GM12878 (cell line): ENCODE measurements at regions not wholly inside any gene's neighbourhood (a gene's known extent, or its start where the extent isn't known, plus 50 kb on each side); places are given as distances from the start of the nearest gene placed in this dataset.

Source experiments
- ATAC-seq: fragments of 200-7000 bp; cut with Tn5 transposase; 3 replicates; pipeline ENCODE4 v1.9.1; 2020; ENCODE audit warnings: mild to moderate bottlenecking, moderate library complexity
- BruUV-seq: library from RNA; stranded (reverse); fragments of 400-500 nt; replicated peaks from 2 replicates; lab custom pipeline; 2021; lab: Mats Ljungman, UMichigan
- CTCF ChIA-PET: fragments of 300-600 bp; sonication (Branson Sonifier 250); formaldehyde crosslinking; extraction: SDS; loops from one replicate; lab custom pipeline; 2021; ENCODE audit warnings: inconsistent platforms; lab: Yijun Ruan, JAX
- POLR2A ChIA-PET: fragments of 350-600 bp; formaldehyde crosslinking; extraction: SDS; loops from one replicate; lab custom pipeline; 2021; ENCODE audit warnings: inconsistent platforms; lab: Charles Lee
- RAD21 ChIA-PET: fragments of 300-600 bp; sonication (Branson Sonifier 250); formaldehyde crosslinking; loops from one replicate; lab custom pipeline; 2023; ENCODE audit warnings: antibody characterized with exemption; ENCODE audit not compliant: unreplicated experiment; lab: Charles Lee
- SMC1A ChIA-PET: fragments of 300-600 bp; sonication (Branson Sonifier 250); formaldehyde crosslinking; loops from one replicate; lab custom pipeline; 2023; ENCODE audit not compliant: unreplicated experiment, uncharacterized antibody; lab: Charles Lee
- DNase-seq: peaks from one replicate; pipeline ENCODE4 v3.0.0-alpha.2; 2011; ENCODE audit warnings: low read depth, low spot score
- FAIRE-seq: peaks from 3 replicates; lab custom pipeline; 2011; peaks lifted over from hg19 to GRCh38; lab: Jason Lieb, UNC
- H2AFZ ChIP-seq: 2 replicates; pipeline ENCODE4 v1.6.0; 2011; ENCODE audit warnings: low read depth, low read length, control low read depth; ENCODE audit not compliant: control insufficient read depth
- H3K27ac ChIP-seq: 2 replicates; pipeline ENCODE4 v1.5.1; 2011; ENCODE audit warnings: control low read depth; ENCODE audit not compliant: control insufficient read depth, insufficient read depth
- H3K27me3 ChIP-seq, 2 experiments: replicated peaks in 1 of 2; 2 replicates each; pipeline versions ENCODE4 v1.6.0 to v1.6.1; 2011; ENCODE audit warnings: low read length in 1 of 2; ENCODE audit not compliant: control insufficient read depth in 2 of 2, insufficient read depth in 2 of 2
- H3K36me3 ChIP-seq, 2 experiments: 2 replicates each; pipeline ENCODE4 v1.5.1; 2011; ENCODE audit warnings: low read length in 1 of 2; ENCODE audit not compliant: control insufficient read depth in 2 of 2, insufficient read depth in 2 of 2
- H3K4me1 ChIP-seq: 2 replicates; pipeline ENCODE4 v1.6.1; 2011; ENCODE audit warnings: mild to moderate bottlenecking, low read length, moderate library complexity, mixed read lengths; ENCODE audit not compliant: control insufficient read depth, insufficient read depth
- H3K4me2 ChIP-seq: 2 replicates; pipeline ENCODE4 v1.6.0; 2011; ENCODE audit warnings: control low read depth; ENCODE audit not compliant: control insufficient read depth, insufficient read depth
- H3K4me3 ChIP-seq: fragments of 200-600 bp; sonication (generic); 2 replicates; pipeline ENCODE4 v1.5.1; 2016
- H3K79me2 ChIP-seq: 2 replicates; pipeline ENCODE4 v1.6.0; 2011; ENCODE audit warnings: low read length; ENCODE audit not compliant: control insufficient read depth, insufficient read depth
- H3K9ac ChIP-seq: 2 replicates; pipeline ENCODE4 v1.8.0; 2011; ENCODE audit warnings: low read length, control low read depth, mixed read lengths; ENCODE audit not compliant: control insufficient read depth, insufficient read depth
- H3K9me3 ChIP-seq: replicated peaks from 3 replicates; pipeline ENCODE4 v1.5.1; 2011; ENCODE audit warnings: mild to moderate bottlenecking, low read length; ENCODE audit not compliant: control insufficient read depth, insufficient read depth
- H4K20me1 ChIP-seq: 2 replicates; pipeline ENCODE4 v1.6.0; 2011; ENCODE audit not compliant: control insufficient read depth, insufficient read depth
- ATF3 ChIP-seq: IDR thresholded peaks from 2 replicates; pipeline ENCODE4 v1.6.1; 2011; ENCODE audit warnings: low read depth, mild to moderate bottlenecking, low read length, moderate library complexity, borderline replicate concordance; ENCODE audit errors: extremely low read depth
- CUX1 ChIP-seq: IDR thresholded peaks from 2 replicates; pipeline ENCODE4 v1.6.1; 2012; ENCODE audit warnings: improper control_type of control experiment, low read depth, low read length; ENCODE audit not compliant: insufficient replicate concordance
- MXI1 ChIP-seq: fragments of 150-350 bp; IDR thresholded peaks from 2 replicates; pipeline ENCODE4 v1.6.1; 2011; ENCODE audit warnings: low read depth, mild to moderate bottlenecking, inconsistent platforms, low read length, improper control_type of control experiment
- MYB ChIP-seq: fragments of 150-350 bp; IDR thresholded peaks from 2 replicates; pipeline ENCODE4 v1.6.1; 2014; ENCODE audit warnings: mild to moderate bottlenecking, low read depth, low read length, borderline replicate concordance
- NFYB ChIP-seq: IDR thresholded peaks from 2 replicates; pipeline ENCODE4 v1.6.1; 2011; ENCODE audit warnings: low read depth, mild to moderate bottlenecking, low read length, improper control_type of control experiment, moderate library complexity; ENCODE audit not compliant: insufficient read depth
- PBX3 ChIP-seq: IDR thresholded peaks from 2 replicates; pipeline ENCODE4 v1.6.1; 2011; ENCODE audit warnings: mild to moderate bottlenecking, low read depth, low read length, moderate library complexity; ENCODE audit not compliant: insufficient replicate concordance
- RAD21 ChIP-seq: IDR thresholded peaks from 2 replicates; pipeline ENCODE4 v1.6.1; 2011; ENCODE audit warnings: mild to moderate bottlenecking, low read depth, low read length, moderate library complexity; ENCODE audit not compliant: insufficient read depth
- RUNX3 ChIP-seq: IDR thresholded peaks from 2 replicates; pipeline ENCODE4 v1.6.1; 2012; ENCODE audit warnings: low read length, inconsistent platforms
- SIX5 ChIP-seq: IDR thresholded peaks from 2 replicates; pipeline ENCODE4 v1.6.1; 2011; ENCODE audit warnings: mild to moderate bottlenecking, low read depth, low read length, moderate library complexity; ENCODE audit not compliant: severe bottlenecking
- TBL1XR1 ChIP-seq: IDR thresholded peaks from 2 replicates; pipeline ENCODE4 v1.6.1; 2012; ENCODE audit warnings: low read depth, low read length, improper control_type of control experiment
- YBX1 ChIP-seq: fragments of 450-650 bp; IDR thresholded peaks from 2 replicates; pipeline ENCODE4 v1.6.1; 2016; ENCODE audit warnings: antibody characterized with exemption
- ZBTB11 ChIP-seq: fragments of 450-650 bp; formaldehyde crosslinking; IDR thresholded peaks from 2 replicates; pipeline ENCODE4 v1.5.0; 2022; ENCODE audit warnings: mild to moderate bottlenecking, missing genetic modification characterization
- ZNF207 ChIP-seq: fragments of 450-650 bp; IDR thresholded peaks from 2 replicates; pipeline ENCODE4 v1.6.1; 2014; ENCODE audit warnings: antibody characterized with exemption, mild to moderate bottlenecking, borderline replicate concordance
- ZNF274 ChIP-seq: IDR thresholded peaks from one replicate; pipeline ENCODE4 v1.8.0; 2011; ENCODE audit not compliant: insufficient read length, insufficient read depth
- ZNF384 ChIP-seq: IDR thresholded peaks from 2 replicates; pipeline ENCODE4 v1.6.1; 2012; ENCODE audit warnings: low read depth, mild to moderate bottlenecking, low read length, improper control_type of control experiment, borderline replicate concordance
- ZNF622 ChIP-seq: fragments of 450-650 bp; IDR thresholded peaks from 2 replicates; pipeline ENCODE4 v1.6.1; 2017; ENCODE audit warnings: mild to moderate bottlenecking, inconsistent platforms
- WGBS: methylation state at CpG from one replicate; pipeline ENCODE4 v1.1.6; 2016; ENCODE audit warnings: low lambda C conversion rate; ENCODE audit not compliant: insufficient replicate concordance, insufficient coverage; ENCODE audit errors: missing lambda C conversion rate; 5-methylcytosine and 5-hydroxymethylcytosine counted together
- in situ Hi-C: fragments of 300-500 bp; cut with MboI; formaldehyde crosslinking; loops from 9 replicates; pipeline ENCODE4 v1.14.3; 2018; ENCODE audit warnings: mixed read lengths
- intact Hi-C: fragments of 100-400 bp; cut with micrococcal nuclease; formaldehyde crosslinking; loops from one replicate; pipeline ENCODE4 v1.14.2; 2022; ENCODE audit not compliant: unreplicated experiment

- Histone ChIP-seq H3K36me3 (no peaks in the 10 kb centered on the region), H3K4me1 (no peaks in the 10 kb centered on the region), H3K79me2 (no peaks in the 10 kb centered on the region), H3K4me3 (no peak overlapping the region), H3K9ac (no peak overlapping the region), H3K9me3 (no peaks in the 10 kb centered on the region), H2AFZ (no peak overlapping the region), H3K4me2 (no peak overlapping the region), H3K27ac (no peak overlapping the region), H4K20me1 (no peaks in the 10 kb centered on the region), H3K27me3 (no peaks in the 10 kb centered on the region)
- 56% methylated on average over 2 of the region's 2 CpGs for WGBS
- ATAC-seq: no peak
- POLR2A ChIA-PET: no interaction called here
- no TSS peak for BruUV-seq
- FAIRE-seq: no peak
- CTCF ChIA-PET: no interaction called here
- RAD21 ChIA-PET: no interaction called here
- SMC1A ChIA-PET: no interaction called here
- intact Hi-C loops (no loop called here), in situ Hi-C loops (no loop called here)
- no peak for DNase-seq
- TF ChIP-seq ZNF274 (no peak), MYB (no peak), NFYB (no peak), SIX5 (no peak), ZBTB11 (no peak), RAD21 (no peak), ZNF207 (no peak), MXI1 (no peak), ZNF384 (no peak), TBL1XR1 (no peak), CUX1 (no peak), ZNF622 (no peak), YBX1 (no peak), RUNX3 (no peak), PBX3 (no peak), ATF3 (no peak)
Observed at GRCh38 chr1:187794561-187794960, 965.8 kb downstream of the PLA2G4A start.
